ENCODE measurements at regions not wholly inside any gene's neighbourhood (a gene's known extent, or its start where the extent isn't known, plus 50 kb on each side); places are given as distances from the start of the nearest gene placed in this dataset.
"Not testable (repeated sequence)": the region's sequence is repeated elsewhere in the genome, so short reads cannot be mapped to it uniquely, and the experiment has no call there.

DNA sequence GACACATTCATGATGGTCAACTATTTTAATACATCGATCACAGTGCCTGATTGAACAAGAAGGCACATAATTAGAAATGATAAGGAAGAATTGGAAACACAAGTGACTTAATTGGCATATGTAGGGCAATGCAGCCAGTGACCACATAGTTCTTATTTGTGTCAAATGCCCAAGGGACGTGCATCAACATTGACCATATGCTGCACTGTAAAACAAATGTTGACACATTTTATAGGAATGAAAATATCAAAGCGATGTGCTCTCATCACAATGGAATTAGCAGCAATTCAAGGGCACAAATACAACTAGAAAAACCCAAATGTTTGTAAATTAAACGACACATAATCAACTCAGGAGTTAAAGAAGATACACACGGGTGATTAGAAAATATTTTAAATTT is 948.3 kb upstream of the PRKX start:
- Histone ChIP-seq H3K4me3 (no peak overlapping the region), H3K27ac (no peak overlapping the region)

DNA sequence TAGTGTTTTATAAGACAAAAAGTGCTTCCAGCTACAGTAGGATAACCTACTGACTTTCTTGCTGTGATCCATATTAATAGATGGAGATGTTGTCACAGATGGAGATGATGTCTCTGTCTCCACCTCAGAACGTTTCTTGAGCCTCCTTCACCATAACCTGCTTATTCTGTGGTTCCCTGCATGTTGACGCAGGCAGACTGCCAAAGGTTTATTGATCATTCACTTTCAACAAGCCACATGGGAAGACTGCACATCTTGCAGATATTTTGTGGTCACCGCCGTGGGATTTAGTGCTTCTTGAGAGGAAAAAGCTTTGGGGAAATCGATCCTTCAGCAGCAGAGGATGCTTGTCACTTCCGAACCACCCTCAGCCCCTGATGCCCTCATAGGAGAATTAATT is 943.0 kb upstream of the PRKX start:
- no peak overlapping the region for H3K27ac ChIP-seq

DNA sequence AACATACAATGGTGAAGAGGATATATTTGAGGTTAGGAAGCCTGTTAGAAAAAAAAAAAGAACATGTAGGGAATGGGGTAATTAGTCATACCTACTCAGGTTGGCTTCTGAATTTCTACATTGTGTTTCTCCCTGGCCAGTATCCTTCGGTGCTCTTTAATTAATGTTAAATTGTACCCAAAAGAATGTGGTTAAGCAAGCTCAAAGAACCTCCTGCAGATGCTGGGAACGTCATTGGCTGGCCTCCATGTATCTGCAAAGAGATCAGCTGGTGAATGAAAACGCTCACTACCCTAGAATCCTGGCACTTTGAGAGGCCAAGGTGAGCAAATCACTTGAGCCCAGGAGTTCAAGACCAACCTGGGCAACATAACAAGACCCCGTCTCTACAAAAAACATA is 942.3 kb upstream of the PRKX start:
- Histone ChIP-seq H3K27ac (no peak overlapping the region), H3K4me3 (no peak overlapping the region)

More for the DNA sequence above, 943.0 kb upstream of the PRKX start:
- H3K4me3 ChIP-seq = no peak overlapping the region

DNA sequence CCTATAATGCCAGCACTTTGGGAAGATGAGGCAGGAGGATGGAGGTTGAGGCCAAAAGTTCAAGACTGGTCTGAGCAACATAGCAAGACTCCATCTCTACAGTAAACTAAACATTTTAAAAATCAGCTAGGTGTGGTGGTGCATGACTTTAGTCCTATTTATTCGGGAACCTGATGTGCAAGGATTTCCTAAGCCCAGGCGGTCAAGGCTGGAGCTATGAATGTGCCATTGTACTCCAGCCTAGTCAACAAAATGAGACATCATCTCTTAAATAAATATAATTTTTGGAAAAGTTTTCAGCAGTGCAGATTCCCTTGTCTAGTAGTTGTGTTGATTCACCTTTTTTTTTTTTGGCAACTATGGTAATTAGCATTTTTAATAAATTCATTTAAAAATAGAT is 928.7 kb upstream of the PRKX start:
- H3K4me3 ChIP-seq = no peak overlapping the region
- H3K27ac ChIP-seq = no peak overlapping the region

DNA sequence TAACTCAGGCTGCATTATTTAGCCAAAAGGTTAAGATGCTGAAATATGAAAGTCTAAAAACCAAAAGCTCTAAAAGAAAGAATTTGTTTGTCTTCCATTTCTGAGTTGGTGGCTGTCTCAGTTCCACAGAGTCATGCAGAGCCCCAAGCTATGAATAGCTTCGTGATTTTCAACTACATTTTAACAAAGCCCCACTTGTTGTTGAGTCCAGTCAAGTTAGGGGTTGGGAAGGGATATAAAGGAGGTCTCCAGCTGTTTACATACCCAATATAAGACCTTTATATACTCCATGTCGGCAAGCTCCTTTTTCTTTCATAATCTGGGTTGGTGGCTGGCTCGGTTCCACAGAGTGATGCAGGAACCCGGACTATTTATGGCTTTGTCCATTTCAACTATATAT is 924.6 kb upstream of the PRKX start:
- no peak overlapping the region for H3K4me3 ChIP-seq
- no peak overlapping the region for H3K27ac ChIP-seq

DNA sequence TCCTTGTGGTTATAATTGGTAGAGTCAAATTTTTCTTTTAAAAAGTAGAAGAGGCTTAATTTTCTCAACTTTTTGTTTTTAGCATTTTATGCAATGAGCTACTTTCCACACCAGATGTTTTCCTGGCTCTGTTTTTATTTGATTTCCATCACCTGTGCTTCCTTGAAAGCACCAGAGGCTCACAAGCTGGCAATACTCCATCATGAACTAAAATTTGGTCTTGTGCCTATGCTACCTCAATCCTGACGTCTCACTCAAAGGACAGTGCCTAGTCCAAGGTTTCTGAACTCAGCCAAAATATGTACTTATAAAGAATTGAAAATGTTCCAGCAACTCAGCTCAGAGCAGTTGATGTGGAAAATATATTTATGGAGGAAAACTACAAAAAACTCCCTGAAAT is 914.0 kb upstream of the PRKX start:
- Histone ChIP-seq H3K27ac (no peak overlapping the region), H3K4me3 (no peak overlapping the region)

DNA sequence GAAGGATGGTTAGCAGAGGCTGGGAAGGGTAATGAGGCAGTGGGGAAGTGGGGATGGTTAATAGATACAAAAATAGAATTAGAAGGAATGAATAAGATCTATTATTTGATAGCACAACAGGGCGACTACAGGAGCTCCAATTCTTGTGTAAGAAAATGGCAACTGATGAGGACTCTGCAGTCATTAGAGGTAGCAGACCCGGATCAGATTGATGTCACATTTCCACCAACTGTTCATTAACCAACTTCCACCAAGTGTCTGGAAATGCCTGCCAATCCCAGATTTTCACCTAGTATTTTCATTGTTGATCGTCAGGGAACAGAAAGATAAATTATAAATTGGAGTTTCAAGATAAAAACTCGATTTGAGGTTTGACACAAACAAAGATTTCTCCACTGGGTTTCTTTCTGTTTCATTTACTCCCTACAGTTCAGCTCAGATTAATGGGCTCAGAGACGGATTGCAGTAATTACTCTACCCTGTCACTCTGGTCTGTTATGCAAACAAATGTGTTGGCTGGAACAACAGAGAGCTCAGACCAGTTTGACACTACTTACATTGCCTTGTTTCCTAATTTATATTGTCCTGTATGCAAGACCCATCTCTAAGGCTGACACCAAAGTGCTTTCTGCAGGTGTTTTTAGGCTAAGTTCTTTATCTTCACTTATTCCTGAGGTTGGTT is 909.2 kb upstream of the PRKX start:
- Histone ChIP-seq H3K27ac (no peak overlapping the region), H3K4me3 (no peak overlapping the region)

DNA sequence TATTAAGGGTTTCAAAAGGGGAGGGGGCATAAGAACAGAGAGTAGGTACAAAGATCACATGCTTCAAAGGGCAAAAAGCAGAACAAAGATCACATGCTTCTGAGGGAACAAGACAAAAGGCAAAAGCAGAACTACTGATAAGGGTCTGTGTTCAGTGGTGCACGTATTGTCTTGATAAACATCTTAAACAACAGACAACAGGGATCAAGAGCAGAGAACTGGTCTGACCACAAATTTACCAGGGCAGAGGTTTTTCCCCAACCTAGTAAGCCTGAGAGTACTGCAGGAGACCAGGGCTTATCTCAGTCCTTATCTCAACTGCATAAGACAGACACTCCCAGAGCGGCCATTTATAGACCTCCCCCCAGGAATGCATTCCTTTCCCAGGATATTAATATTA is 900.2 kb upstream of the PRKX start:
- not testable (repeated sequence) for H3K27ac ChIP-seq, H3K4me3 ChIP-seq

DNA sequence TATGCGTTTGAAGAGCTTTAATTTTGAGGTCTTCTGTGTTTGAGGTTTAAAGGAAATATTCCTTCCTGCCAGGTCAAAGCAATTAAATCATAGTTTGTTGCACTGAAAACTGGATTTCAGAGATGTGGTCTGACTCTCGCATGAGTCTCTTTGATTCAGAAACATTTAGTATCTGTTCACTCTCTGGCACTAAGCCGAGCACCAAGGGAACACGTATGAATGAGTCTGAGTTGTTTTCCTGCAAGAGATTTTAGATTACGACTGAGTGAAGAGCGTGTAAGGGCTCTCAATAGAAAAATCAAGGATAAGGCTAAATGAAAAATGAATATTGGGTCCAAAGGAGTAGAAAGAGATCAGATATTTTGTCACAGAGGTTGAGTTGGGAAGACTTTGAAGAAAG is 875.4 kb upstream of the PRKX start:
- no peak overlapping the region for H3K4me3 ChIP-seq

DNA sequence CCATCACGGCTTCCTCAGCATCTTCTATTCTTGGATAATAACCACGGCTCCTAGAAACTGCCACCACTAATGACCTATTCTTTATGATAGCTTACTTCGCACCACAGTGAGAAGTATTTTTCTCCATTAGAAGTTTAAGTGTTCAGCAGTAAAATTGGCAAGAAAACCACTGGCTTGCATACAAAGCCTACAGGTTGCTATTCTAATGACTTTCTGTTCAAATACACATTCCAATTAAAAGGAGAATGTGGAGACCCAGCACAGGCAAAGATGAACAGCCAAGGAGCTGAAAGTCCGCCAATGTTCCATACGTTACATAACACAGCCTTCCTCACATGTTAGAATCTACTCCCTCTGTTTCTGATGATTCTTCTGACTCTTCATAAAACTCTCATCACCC is 875.0 kb upstream of the PRKX start:
- Histone ChIP-seq H3K27ac (no peak overlapping the region), H3K4me3 (no peak overlapping the region)

More for the DNA sequence above, 875.4 kb upstream of the PRKX start:
- no peak overlapping the region for H3K27ac ChIP-seq

DNA sequence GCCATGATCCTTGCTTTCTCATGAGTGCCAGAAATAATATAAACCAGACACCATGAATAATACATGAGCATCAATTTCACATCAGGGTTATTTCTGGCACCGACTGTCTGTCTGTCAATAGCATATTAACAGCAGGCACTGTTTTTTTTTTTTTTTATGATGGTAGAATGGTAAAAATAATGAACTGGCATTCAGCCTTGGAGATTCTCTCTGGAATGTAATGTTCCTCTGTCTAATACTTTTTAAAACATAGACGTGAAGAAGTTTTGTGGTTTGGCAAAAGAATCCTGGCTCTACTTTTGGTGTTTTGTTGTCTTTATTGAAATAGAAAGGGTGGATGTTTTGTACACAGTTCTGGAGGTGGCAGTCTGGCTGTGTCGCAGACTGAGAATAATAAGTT is 874.6 kb upstream of the PRKX start:
- H3K4me3 ChIP-seq = no peak overlapping the region
- H3K27ac ChIP-seq = no peak overlapping the region

DNA sequence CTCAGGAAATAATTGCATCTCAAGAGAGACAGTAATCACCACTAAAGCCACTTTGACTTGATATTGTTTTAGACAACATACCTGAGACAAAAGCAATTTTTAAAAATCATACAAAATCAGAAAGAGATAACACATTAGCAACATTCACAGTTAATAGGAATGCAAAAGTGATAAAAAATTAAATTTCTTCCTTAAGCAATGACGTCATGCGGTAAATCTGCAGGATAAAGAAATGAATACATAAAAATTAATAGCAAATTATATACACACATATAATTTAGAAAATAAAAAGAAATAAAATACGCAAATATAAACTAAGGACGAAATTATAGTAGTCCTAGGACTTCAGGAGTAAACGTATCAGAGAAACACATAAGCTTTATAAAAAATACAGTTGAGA is 866.5 kb upstream of the PRKX start:
- Histone ChIP-seq H3K27ac (no peak overlapping the region), H3K4me3 (no peak overlapping the region)

DNA sequence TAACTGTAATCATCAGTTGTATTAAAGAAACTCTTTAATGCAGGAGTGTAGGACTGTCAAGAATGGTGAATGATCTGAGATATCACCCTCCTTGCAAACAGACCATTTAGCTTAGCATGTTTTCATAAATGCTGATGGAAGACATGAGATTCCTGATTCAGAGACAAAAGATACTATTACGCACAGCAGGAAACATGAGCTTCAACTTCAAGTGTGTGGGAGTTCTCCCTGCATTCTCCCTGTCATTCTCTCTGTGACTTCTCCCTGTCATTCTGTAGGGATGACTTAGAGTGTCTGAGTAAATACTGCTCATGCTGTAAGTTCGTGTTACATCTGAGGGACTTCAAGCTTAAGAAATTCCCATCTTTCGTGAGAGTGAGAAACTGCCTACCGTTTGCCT is 866.0 kb upstream of the PRKX start:
- Histone ChIP-seq H3K4me3 (no peak overlapping the region), H3K27ac (no peak overlapping the region)

DNA sequence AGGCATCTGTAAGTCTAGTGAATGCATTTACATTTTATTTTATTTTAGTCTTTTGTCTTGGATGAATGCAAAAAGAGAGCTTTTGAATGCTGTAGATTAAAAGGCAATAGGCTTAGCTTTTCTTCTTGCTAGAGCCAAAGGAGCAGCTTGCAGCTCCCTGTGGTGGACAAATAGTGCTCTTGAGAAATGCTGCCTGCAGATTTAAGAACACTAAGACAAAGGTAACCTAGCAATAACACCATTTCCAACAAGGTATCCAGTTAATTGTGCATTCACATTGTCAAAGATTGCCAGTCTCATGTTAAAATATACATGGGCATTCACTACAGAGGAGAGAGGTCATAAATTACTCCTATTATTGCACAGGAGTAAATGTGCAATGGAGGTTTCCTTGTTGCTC is 859.2 kb upstream of the PRKX start:
- H3K4me3 ChIP-seq = no peak overlapping the region
- H3K27ac ChIP-seq = no peak overlapping the region

DNA sequence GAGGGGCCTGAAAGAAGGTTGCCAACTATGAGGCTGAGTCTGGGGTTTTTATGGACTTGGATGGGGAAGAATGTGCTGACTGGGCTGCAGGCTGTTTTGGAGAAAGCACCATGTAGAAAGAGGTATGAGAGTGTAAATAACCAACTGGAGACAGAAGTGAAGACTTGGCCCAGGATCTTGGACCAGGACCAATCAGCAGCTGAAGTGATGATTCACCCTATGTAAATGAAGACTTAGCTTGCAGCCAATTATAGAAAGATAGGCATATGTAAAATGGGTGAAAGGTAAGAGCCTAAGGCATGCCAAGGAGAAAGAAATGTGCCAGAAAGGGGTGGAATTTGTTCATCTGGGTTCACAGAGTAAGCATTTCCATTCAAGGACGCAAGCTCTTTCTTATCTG is 856.7 kb upstream of the PRKX start:
- Histone ChIP-seq H3K4me3 (no peak overlapping the region), H3K27ac (no peak overlapping the region)

DNA sequence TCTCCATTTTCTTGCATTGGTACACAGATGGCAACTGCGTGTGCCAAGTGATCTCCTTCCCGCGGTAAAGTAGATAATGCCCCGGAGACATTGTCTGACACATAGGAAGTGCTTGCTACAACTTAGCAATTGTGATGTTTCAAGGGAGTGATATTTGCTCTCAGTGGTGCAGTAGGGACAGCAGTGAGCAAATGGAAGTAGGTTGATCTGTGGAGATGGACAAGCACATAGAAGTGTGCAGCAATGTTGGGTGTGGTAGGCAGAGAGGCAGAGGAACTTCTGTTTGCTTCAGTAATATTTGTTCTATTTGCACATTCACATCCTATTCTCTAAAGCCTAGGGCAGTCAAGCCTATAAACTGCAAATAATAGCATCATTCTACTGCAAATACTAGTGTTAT is 846.7 kb upstream of the PRKX start:
- H3K27ac ChIP-seq = no peak overlapping the region

DNA sequence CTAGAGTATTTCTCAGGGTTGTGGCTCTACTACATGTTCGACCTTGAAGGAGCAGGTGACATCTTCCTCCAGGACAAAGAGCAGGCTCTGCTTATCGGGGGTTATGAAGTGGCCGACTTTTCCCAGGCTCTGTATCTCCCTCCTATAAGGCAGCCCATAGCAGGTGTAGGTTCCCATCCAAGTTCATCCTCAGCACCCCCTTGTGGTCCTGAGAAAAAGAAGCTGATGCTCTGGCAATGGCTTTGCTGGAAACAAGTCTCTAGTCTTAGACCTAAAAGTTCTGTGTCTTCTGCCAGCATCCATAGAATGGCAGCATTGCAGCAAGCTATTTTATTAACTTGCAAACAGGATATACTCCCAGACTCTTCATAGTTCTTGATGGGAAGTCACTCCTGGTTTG is 836.6 kb upstream of the PRKX start:
- Histone ChIP-seq H3K27ac (no peak overlapping the region), H3K4me3 (no peak overlapping the region)

More for the DNA sequence above, 846.7 kb upstream of the PRKX start:
- H3K4me3 ChIP-seq = no peak overlapping the region

DNA sequence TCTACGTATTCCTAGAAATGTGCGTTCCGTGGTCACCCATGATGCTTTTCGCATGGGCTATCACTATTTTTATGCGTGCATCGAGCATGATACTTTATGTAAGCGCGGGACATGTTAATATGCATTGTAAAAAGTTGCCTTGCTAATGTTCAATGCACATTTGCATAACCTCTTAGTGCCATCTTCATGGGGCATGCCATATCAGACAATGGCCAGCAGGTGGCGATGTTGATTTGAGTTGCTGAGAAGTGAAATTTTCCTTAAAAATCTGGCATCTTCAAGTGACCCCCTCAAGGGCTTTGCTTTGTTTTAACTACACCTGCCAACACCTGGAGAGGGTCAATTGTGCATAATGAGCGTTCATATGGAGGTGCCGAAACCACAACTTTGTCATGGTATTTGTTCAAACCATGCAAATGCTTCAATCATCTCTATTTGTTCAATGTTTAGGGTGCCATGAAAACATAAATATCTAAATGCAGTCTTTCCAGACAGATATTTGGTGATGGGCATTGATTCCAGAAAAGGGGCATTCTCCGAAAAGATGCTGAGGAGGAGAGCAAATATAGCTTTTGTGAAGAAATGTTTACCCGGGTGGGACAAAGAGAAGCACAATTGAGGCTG is 833.9 kb upstream of the PRKX start:
- H3K4me3 ChIP-seq = no peak overlapping the region
- H3K27ac ChIP-seq = no peak overlapping the region

DNA sequence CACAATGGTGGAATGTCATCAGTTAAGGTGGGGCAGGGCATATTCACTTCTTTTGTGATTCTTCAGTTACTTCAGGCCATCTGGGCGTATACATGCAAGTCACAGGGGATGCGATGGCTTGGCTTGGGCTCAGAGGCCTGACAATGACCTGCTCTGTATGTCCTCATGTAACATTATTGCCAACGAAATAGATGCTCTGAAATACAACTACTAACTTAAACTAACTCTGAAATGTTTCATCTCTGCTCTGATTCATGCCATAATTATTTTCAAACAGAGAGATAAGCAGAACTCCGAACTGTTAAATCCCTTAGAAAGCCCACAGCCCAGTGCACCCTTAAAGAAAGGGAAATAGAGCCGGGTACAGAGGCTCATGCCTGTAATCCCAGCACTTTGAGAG is 832.7 kb upstream of the PRKX start:
- not testable (repeated sequence) for H3K4me3 ChIP-seq, H3K27ac ChIP-seq

DNA sequence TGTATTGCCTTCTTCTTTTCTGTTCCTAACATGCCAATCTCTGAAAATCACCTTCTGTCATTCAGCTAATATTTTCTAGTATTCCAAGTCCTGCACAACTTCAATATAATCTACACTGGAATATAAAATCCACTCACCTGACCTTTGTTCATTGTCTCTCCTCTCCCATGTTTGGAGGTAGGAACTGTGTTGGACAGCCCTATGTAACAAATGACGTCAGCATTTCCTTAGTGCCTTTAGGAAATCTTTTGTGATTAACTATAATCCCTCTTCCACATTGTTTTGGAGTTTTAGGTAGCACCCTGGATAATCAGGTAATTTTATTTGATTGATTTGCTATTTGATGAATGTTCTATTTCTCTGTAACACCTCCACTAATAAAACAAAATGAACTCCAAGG is 814.8 kb upstream of the PRKX start:
- Histone ChIP-seq H3K27ac (no peak overlapping the region), H3K4me3 (no peak overlapping the region)

DNA sequence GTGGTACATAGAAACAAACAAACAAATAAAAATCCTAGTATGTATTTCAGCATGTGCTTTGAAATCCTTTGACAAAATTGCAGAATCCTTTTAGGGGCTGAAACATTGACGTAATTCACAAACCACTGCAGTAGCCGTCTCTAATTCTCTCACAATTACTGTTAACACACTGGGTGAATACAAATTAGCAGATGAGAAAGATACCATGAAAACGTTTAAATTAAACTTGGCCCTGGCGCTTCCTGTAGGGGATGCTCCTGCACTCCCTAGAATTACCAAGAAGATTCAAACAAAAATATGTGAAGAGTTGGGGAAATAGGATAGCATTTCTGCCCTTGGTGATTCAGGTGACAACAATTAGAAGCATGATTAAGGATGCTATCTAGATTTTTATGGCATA is 772.5 kb upstream of the PRKX start:
- Histone ChIP-seq H3K27ac (no peak overlapping the region), H3K4me3 (no peak overlapping the region)

DNA sequence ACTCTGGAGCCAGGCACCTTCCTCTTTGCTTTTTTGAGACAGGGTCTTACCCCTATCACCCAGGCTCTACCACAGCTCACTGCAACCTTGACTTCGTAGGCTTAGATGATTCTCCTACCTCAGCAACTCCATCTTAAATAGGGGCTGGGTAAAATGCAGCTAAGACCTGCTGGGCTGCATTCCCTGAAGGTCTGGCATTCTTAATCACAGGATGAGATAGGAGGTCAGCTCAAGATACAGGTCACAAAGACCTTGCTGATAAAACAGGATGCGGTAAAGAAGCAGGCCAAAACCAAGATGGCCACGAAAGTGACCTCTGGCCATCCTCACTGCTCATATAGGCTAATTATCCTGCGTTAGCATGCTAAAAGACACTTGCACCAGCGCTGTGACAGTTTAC is 770.8 kb upstream of the PRKX start:
- Histone ChIP-seq H3K27ac (no peak overlapping the region), H3K4me3 (no peak overlapping the region)
